ENCODE measurements at regions not wholly inside any gene's neighbourhood (a gene's known extent, or its start where the extent isn't known, plus 50 kb on each side); places are given as distances from the start of the nearest gene placed in this dataset.

DNA sequence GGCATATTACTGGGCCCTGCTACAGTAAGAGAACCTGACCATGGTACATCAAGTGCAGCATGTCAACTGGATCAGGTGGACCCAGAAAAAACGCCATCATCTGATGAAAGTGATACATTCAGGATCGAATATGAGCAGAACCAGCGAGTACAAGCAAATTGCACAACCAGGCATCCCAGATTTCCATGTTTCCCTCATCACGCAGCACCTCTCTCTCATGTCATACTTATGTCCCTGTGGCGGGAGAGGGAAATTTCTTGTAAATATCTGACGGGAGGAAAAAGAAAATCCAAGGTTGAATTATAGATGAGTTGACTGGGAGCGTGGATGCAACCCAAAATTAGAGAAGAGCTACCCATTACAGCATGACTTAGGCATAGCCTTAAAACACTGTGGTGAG is 608.5 kb upstream of the FAT1 start:
- no peak for DNase-seq (ENCODE audit: low read depth)
- H3K4me3 ChIP-seq (ENCODE audit: low read depth, low read length), result no peak overlapping the region
- TF ChIP-seq, protein P1, sequence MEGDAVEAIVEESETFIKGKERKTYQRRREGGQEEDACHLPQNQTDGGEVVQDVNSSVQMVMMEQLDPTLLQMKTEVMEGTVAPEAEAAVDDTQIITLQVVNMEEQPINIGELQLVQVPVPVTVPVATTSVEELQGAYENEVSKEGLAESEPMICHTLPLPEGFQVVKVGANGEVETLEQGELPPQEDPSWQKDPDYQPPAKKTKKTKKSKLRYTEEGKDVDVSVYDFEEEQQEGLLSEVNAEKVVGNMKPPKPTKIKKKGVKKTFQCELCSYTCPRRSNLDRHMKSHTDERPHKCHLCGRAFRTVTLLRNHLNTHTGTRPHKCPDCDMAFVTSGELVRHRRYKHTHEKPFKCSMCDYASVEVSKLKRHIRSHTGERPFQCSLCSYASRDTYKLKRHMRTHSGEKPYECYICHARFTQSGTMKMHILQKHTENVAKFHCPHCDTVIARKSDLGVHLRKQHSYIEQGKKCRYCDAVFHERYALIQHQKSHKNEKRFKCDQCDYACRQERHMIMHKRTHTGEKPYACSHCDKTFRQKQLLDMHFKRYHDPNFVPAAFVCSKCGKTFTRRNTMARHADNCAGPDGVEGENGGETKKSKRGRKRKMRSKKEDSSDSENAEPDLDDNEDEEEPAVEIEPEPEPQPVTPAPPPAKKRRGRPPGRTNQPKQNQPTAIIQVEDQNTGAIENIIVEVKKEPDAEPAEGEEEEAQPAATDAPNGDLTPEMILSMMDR (conservative IDR thresholded peaks at IDR 0.05; ENCODE audit: low read depth, low read length), result no peak

DNA sequence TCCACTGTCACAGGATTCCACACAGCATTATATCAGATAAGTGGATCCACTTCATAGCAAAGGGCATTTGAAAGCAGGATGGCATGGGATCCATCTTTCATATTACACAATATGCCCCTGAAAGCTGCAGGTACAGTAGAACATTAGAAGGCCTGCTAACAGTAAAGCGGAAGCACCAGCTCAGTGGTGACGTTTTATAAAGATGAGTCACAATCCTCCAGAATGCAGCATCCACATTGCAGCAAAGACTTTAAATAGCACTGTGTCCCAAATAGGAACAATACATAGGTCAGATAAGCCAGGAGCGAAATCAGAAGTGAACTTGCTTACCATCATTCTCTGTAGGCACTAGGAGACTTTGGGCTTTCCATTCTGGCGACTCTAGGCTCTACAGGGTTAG is 609.5 kb upstream of the FAT1 start:
- H3K4me3 ChIP-seq (ENCODE audit: low read depth, low read length), result no peak overlapping the region
- DNase-seq (ENCODE audit: low read depth), result no peak
- TF ChIP-seq, protein P1 (conservative IDR thresholded peaks at IDR 0.05; ENCODE audit: low read depth, low read length), result no peak

DNA sequence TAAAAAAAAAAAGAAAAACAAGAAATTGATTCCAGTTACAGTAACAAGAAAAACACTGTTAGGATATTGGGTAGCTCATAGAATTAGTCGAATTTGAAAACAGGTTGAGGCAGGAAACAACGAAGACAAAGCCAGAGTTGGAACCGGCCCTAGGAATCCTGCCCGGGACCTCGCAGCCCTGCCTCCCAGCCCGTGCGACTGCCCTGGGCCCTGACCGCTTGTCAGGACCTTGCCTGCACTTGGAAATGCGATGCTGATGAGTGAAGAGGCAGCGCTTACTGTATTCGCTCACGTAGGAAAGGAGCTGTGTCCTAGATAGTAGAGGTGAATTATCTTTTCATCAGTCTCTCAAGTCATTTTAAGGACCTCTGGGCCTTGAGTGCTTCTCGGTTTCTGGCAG is 611.7 kb upstream of the FAT1 start:
- H3K4me3 ChIP-seq (ENCODE audit: low read depth, low read length), result no peak overlapping the region
- TF ChIP-seq, protein P1 (conservative IDR thresholded peaks at IDR 0.05; ENCODE audit: low read depth, low read length), result no peak
- no peak for DNase-seq (ENCODE audit: low read depth)

DNA sequence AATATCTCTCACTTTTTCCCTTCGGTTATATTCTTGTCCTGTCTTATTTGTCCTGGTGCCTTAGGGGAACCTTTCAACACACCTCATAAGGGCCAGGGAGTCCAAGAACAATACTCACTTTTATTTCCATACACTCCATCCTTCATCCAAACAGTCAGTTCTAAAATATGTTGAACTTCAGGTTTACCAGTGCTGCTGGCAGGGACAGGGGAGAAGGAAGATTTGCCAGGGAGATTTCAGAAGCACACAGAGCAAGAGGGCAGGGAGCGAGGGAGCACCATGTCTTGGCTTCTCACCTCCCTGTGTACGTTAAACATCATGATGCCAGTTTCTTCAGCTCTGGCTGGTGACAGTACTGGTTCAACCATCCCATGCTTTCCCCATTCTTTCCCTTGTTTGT is 631.1 kb upstream of the FAT1 start:
- no peak overlapping the region for H3K4me3 ChIP-seq (ENCODE audit: low read depth, low read length)
- TF ChIP-seq, protein P1 (conservative IDR thresholded peaks at IDR 0.05; ENCODE audit: low read depth, low read length), result no peak
- no peak for DNase-seq (ENCODE audit: low read depth)

DNA sequence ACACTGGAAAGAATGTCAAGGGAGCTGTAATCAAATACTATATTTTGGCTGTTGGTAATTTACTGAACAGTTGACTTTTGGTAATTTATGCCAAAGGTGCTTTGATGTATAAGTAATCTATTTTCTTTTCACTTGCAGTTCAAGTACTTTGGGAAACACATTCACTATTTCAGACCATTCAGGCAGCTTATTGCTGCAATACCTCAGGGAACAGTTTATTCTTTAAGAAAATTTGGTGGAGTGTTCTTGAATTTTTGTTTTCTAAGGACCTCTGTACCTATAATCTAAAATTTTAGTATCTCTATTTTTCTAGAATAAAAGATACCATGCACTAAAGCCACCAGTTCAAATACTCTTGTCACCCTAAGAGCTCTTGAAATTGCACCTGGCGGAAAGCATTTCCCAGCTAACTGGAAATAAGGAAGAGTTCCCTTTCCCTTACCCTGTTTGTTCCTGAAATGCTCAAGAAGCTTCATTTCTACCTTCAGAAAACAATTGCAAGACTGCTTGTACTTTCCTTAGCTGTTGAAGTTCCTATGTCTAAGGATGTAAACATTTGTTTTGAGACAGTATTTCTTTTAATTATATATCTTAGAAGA is 633.5 kb upstream of the FAT1 start:
- no peak overlapping the region for H3K4me3 ChIP-seq (ENCODE audit: low read depth, low read length)
- TF ChIP-seq, protein P1 (conservative IDR thresholded peaks at IDR 0.05; ENCODE audit: low read depth, low read length), result no peak
- no peak for DNase-seq (ENCODE audit: low read depth)

DNA sequence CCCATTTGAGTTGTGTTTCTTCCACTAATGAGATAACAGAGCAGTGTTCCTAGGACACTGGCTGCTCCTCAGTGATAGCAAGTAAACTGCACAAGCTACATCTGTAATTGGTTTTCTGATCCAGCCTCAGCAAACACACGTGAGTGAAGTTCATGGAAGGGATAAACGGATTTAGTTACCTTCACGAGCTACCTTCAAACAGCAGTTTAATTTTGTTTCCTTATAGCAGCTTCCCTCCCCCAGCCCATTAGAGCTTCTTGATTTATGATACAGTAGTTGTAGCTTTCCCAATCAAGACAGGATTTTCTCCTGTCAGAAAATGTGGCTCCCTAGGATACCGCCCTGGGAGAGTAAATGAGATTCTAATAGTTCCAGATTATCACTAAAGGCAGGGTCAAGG is 634.2 kb upstream of the FAT1 start:
- H3K4me3 ChIP-seq (ENCODE audit: low read depth, low read length), result no peak overlapping the region
- no peak for DNase-seq (ENCODE audit: low read depth)
- TF ChIP-seq, protein P1 (conservative IDR thresholded peaks at IDR 0.05; ENCODE audit: low read depth, low read length), result no peak
